ENCODE measurements at regions not wholly inside any gene's neighbourhood (a gene's known extent, or its start where the extent isn't known, plus 50 kb on each side); places are given as distances from the start of the nearest gene placed in this dataset.

DNA sequence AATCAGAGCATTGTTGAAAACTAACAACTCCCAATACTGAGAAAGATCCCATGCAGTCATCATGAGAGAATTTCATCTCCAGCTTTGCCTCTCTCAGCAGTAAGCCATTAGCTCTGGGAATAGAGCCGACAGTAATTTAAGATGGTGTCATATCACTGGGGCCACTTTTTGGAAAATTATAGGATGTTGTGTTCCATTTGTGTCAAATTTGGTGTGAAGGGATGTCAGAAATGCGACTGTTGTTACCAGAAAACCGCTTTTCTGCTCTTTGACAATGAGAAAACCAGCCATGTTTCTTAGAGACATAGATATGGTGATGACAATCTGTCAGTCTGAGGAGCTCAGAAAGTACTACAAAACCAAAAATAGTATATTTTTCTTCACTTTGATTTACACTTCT, 106.3 kb upstream of the KHDRBS2 start:
- H3K27me3 ChIP-seq (ENCODE audit: insufficient read depth, low read depth, low read length), result no peaks in the 10 kb centered on the region
- no peaks in the 10 kb centered on the region for H3K9me2 ChIP-seq (ENCODE audit: insufficient read depth, low read length)
- no peaks in the 10 kb centered on the region for H3K9me3 ChIP-seq (ENCODE audit: low read length)
- H4K20me1 ChIP-seq (ENCODE audit: insufficient read depth), result no peaks in the 10 kb centered on the region
- H3K79me2 ChIP-seq (replicated peaks; ENCODE audit: insufficient read depth, low read length), result no peaks in the 10 kb centered on the region
- no peak overlapping the region for H3K4me2 ChIP-seq (ENCODE audit: low read length)
- no peak overlapping the region for H3K9ac ChIP-seq (ENCODE audit: low read length)
- H2AFZ ChIP-seq (ENCODE audit: low read depth, low read length), result no peak overlapping the region
- H3K36me3 ChIP-seq (ENCODE audit: insufficient read depth, low read length), result no peaks in the 10 kb centered on the region
- H3F3A ChIP-seq (ENCODE audit: insufficient read depth, low read length, poor library complexity, severe bottlenecking), result no peaks in the 10 kb centered on the region
- H3K27ac ChIP-seq (ENCODE audit: low read length), result peak overlapping the region; percentile 4
- TF ChIP-seq, protein P1, sequence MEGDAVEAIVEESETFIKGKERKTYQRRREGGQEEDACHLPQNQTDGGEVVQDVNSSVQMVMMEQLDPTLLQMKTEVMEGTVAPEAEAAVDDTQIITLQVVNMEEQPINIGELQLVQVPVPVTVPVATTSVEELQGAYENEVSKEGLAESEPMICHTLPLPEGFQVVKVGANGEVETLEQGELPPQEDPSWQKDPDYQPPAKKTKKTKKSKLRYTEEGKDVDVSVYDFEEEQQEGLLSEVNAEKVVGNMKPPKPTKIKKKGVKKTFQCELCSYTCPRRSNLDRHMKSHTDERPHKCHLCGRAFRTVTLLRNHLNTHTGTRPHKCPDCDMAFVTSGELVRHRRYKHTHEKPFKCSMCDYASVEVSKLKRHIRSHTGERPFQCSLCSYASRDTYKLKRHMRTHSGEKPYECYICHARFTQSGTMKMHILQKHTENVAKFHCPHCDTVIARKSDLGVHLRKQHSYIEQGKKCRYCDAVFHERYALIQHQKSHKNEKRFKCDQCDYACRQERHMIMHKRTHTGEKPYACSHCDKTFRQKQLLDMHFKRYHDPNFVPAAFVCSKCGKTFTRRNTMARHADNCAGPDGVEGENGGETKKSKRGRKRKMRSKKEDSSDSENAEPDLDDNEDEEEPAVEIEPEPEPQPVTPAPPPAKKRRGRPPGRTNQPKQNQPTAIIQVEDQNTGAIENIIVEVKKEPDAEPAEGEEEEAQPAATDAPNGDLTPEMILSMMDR (IDR thresholded peaks at IDR 0.05; ENCODE audit: poor library complexity, severe bottlenecking), result no peak
- TF ChIP-seq SMC3 (conservative IDR thresholded peaks at IDR 0.05; ENCODE audit: poor library complexity) (no peak), POLR2AphosphoS5 (IDR thresholded peaks at IDR 0.05) (peak; percentile 86), TAF1 (IDR thresholded peaks at IDR 0.05; ENCODE audit: low read depth) (no peak), RAD21 (conservative IDR thresholded peaks at IDR 0.05) (peak; percentile 19), EP300 (conservative IDR thresholded peaks at IDR 0.05; ENCODE audit: poor library complexity, severe bottlenecking) (peak; percentile 97), MXI1 (conservative IDR thresholded peaks at IDR 0.05; ENCODE audit: poor library complexity, severe bottlenecking) (no peak), EZH2 (IDR thresholded peaks at IDR 0.05; ENCODE audit: borderline replicate concordance, insufficient read depth, low read length, poor library complexity, severe bottlenecking) (no peak)
- TF ChIP-seq, protein P2, sequence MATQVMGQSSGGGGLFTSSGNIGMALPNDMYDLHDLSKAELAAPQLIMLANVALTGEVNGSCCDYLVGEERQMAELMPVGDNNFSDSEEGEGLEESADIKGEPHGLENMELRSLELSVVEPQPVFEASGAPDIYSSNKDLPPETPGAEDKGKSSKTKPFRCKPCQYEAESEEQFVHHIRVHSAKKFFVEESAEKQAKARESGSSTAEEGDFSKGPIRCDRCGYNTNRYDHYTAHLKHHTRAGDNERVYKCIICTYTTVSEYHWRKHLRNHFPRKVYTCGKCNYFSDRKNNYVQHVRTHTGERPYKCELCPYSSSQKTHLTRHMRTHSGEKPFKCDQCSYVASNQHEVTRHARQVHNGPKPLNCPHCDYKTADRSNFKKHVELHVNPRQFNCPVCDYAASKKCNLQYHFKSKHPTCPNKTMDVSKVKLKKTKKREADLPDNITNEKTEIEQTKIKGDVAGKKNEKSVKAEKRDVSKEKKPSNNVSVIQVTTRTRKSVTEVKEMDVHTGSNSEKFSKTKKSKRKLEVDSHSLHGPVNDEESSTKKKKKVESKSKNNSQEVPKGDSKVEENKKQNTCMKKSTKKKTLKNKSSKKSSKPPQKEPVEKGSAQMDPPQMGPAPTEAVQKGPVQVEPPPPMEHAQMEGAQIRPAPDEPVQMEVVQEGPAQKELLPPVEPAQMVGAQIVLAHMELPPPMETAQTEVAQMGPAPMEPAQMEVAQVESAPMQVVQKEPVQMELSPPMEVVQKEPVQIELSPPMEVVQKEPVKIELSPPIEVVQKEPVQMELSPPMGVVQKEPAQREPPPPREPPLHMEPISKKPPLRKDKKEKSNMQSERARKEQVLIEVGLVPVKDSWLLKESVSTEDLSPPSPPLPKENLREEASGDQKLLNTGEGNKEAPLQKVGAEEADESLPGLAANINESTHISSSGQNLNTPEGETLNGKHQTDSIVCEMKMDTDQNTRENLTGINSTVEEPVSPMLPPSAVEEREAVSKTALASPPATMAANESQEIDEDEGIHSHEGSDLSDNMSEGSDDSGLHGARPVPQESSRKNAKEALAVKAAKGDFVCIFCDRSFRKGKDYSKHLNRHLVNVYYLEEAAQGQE (IDR thresholded peaks at IDR 0.05; ENCODE audit: borderline replicate concordance), result peak; percentile 80
- H3K4me3 ChIP-seq (ENCODE audit: low read length), result peak overlapping the region; percentile 13

- no peak overlapping the region for H3K9ac ChIP-seq (ENCODE audit: low read length)
- H3K4me2 ChIP-seq (ENCODE audit: low read length), result no peak overlapping the region
- H3K9me3 ChIP-seq (ENCODE audit: low read length), result no peaks in the 10 kb centered on the region
- H3K9me2 ChIP-seq (ENCODE audit: insufficient read depth, low read length), result no peaks in the 10 kb centered on the region
- no peaks in the 10 kb centered on the region for H3K79me2 ChIP-seq (replicated peaks; ENCODE audit: insufficient read depth, low read length)
- no peaks in the 10 kb centered on the region for H3K36me3 ChIP-seq (ENCODE audit: insufficient read depth, low read length)
- H4K20me1 ChIP-seq (ENCODE audit: insufficient read depth), result no peaks in the 10 kb centered on the region
- H3K27ac ChIP-seq (ENCODE audit: low read length), result no peak overlapping the region
- no peak overlapping the region for H2AFZ ChIP-seq (ENCODE audit: low read depth, low read length)
- H3K4me3 ChIP-seq (ENCODE audit: low read length), result no peak overlapping the region
- H3K27me3 ChIP-seq (ENCODE audit: insufficient read depth, low read depth, low read length), result no peaks in the 10 kb centered on the region
- no peaks in the 10 kb centered on the region for H3F3A ChIP-seq (ENCODE audit: insufficient read depth, low read length, poor library complexity, severe bottlenecking)
- TF ChIP-seq POLR2AphosphoS5 (IDR thresholded peaks at IDR 0.05) (no peak), EZH2 (IDR thresholded peaks at IDR 0.05; ENCODE audit: borderline replicate concordance, insufficient read depth, low read length, poor library complexity, severe bottlenecking) (no peak), RAD21 (conservative IDR thresholded peaks at IDR 0.05) (no peak), MXI1 (conservative IDR thresholded peaks at IDR 0.05; ENCODE audit: poor library complexity, severe bottlenecking) (no peak), EP300 (conservative IDR thresholded peaks at IDR 0.05; ENCODE audit: poor library complexity, severe bottlenecking) (no peak), TAF1 (IDR thresholded peaks at IDR 0.05; ENCODE audit: low read depth) (no peak), SMC3 (conservative IDR thresholded peaks at IDR 0.05; ENCODE audit: poor library complexity) (no peak)
- TF ChIP-seq, protein P1 (IDR thresholded peaks at IDR 0.05; ENCODE audit: poor library complexity, severe bottlenecking), result no peak
- TF ChIP-seq, protein P2 (IDR thresholded peaks at IDR 0.05; ENCODE audit: borderline replicate concordance), result no peak
Measured at GRCh38 chr6:62391358-62391757, 105.3 kb upstream of the KHDRBS2 start.

Measured in neural cell (in vitro differentiated cells).